Activated naive CD4-positive, alpha-beta T cell treated with anti-CD3 and anti-CD28 coated beads, Interleukin-2, amount 10 ng/mL, durations not matched to agents 7 days and 5 days (primary cell): ENCODE measurements at regions not wholly inside any gene's neighbourhood (a gene's known extent, or its start where the extent isn't known, plus 50 kb on each side); places are given as distances from the start of the nearest gene placed in this dataset.

Experiments
- CTCF ChIA-PET: fragments of 350-600 bp; sonication (Branson Sonifier 250); formaldehyde crosslinking; loops from one replicate; lab custom pipeline; 2021; ENCODE audit warnings: antibody characterized with exemption; lab: Charles Lee
- DNase-seq: peaks from one replicate; pipeline ENCODE4 v3.0.0-alpha.2; 2020
- H3K27ac Mint-ChIP-seq: one replicate; pipeline ENCODE4 v1.8.0; 2021; ENCODE audit warnings: mild to moderate bottlenecking, moderate library complexity, mixed read lengths
- H3K27me3 Mint-ChIP-seq: one replicate; pipeline ENCODE4 v1.8.0; 2021; ENCODE audit warnings: mild to moderate bottlenecking, mixed read lengths
- H3K36me3 Mint-ChIP-seq: one replicate; pipeline ENCODE4 v1.8.0; 2021; ENCODE audit warnings: mixed read lengths
- H3K4me1 Mint-ChIP-seq: one replicate; pipeline ENCODE4 v1.8.0; 2021; ENCODE audit warnings: mixed read lengths
- H3K4me3 Mint-ChIP-seq: one replicate; pipeline ENCODE4 v1.8.0; 2021; ENCODE audit warnings: mild to moderate bottlenecking, moderate library complexity, mixed read lengths
- H3K9me3 Mint-ChIP-seq: one replicate; pipeline ENCODE4 v1.8.0; 2021; ENCODE audit warnings: mixed read lengths

GRCh38 chr4:146998157-146998556, 52.5 kb upstream of the TTC29 start:
- Mint-ChIP-seq H3K4me1 (no peaks in the 10 kb centered on the region), H3K9me3 (peaks cover 3% of the 10 kb centered on the region), H3K27me3 (no peaks in the 10 kb centered on the region), H3K36me3 (no peaks in the 10 kb centered on the region), H3K4me3 (no peak overlapping the region), H3K27ac (no peak overlapping the region)
- CTCF ChIA-PET = no interaction called here
- DNase-seq = no peak

DNA sequence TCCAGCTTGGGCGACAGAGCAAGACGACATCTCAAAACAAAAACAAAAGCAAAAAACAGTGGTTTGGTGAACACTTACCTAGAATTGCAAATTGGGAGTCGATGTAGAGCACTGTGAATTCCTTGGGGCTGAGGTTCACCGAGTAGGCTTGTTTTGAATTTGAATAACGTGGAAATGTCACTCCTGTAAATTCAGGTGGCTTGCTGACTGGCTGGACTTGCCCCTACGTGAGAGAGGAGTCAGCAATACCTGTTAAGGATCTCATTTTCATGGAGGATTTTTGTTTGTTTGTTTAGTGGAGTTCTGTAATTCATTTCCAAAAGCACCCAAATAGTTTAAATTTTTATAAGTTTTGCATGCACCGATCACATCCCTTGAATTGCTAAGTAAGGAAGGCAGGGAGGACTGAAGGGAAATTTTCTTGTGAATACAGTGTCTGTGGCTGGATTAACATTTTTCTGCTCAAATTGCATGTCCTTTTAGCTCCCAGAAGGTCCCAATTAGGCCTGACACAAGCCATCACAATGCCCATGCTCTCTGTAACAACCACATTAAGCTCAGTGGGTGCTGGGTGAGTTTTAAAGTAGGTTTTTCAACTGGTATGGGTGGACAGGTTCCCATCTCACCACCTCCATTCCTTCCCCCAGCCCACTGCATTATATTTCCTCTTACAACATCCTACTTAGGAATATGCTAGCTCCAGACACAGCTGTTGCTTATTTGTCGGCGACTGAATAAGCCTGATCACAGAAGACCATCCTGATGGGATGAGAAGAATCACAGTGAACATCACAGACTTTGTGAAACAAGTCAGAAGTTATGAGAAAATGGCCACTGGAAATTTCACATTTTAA, 58.5 kb upstream of the TTC29 start:
- no peaks in the 10 kb centered on the region for H3K4me1 Mint-ChIP-seq
- CTCF ChIA-PET = interaction anchor here (1.3 kb wide), 1 partner anchor 15 kb away, joined by 5 read pairs; no protein-coding TSS in a partner anchor

DNA sequence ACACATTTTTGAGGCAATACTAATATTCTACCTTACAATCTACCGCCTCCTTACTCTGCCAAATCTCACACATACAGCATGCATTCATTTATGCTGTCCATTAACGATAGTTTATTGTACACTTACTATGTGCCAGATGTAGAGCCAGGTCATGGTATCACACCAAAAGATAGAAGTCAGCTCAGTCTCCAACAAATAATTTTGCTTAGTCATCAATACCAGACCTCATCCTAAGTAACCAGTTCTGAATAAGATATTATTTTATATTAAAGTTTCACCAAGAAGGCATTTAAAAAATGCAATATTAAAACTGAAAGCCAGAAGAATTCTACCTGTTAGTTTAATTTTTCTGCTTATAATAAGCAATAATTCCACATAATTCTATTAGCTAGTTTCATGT, 60.6 kb upstream of the TTC29 start:
- no peaks in the 10 kb centered on the region for H3K27me3 Mint-ChIP-seq
- DNase-seq = no peak
- CTCF ChIA-PET = no interaction called here
- H3K27ac Mint-ChIP-seq = no peak overlapping the region
- H3K9me3 Mint-ChIP-seq = no peaks in the 10 kb centered on the region
- no peaks in the 10 kb centered on the region for H3K4me1 Mint-ChIP-seq
- H3K4me3 Mint-ChIP-seq = no peak overlapping the region
- no peaks in the 10 kb centered on the region for H3K36me3 Mint-ChIP-seq

More for the DNA sequence above, 58.5 kb upstream of the TTC29 start:
- H3K27ac Mint-ChIP-seq = no peak overlapping the region
- H3K4me3 Mint-ChIP-seq = no peak overlapping the region
- no peak for DNase-seq
- no peaks in the 10 kb centered on the region for H3K27me3 Mint-ChIP-seq
- H3K36me3 Mint-ChIP-seq = no peaks in the 10 kb centered on the region
- H3K9me3 Mint-ChIP-seq = no peaks in the 10 kb centered on the region

- CTCF ChIA-PET = interaction anchor here (1.9 kb wide), 1 partner anchor 9 kb away, joined by 8 read pairs; no protein-coding TSS in a partner anchor
- no peak overlapping the region for H3K4me3 Mint-ChIP-seq
Measured at GRCh38 chr4:147009875-147010274, 64.2 kb upstream of the TTC29 start.

DNA sequence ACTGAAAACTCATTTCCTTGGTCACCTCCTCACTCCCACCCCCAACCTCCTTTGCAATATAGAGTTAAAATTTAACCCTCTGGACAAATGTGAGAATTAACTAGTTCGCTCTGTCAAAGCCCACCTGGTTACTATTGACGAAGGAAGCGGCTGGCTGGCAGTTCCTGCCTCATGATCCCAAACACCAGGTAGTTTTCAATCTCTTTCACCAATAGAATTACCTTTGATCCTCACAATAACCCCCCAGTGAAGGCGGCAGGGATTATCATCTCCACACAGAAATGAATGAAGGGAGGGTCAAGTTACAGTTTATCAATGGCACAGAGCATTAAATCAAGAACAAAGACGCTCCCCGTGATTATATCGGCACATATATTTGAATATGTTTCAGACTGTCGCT, 65.7 kb upstream of the TTC29 start:
- H3K27ac Mint-ChIP-seq = no peak overlapping the region
- H3K36me3 Mint-ChIP-seq = no peaks in the 10 kb centered on the region
- CTCF ChIA-PET = no interaction called here
- no peak for DNase-seq
- no peaks in the 10 kb centered on the region for H3K4me1 Mint-ChIP-seq
- H3K9me3 Mint-ChIP-seq = no peaks in the 10 kb centered on the region
- H3K4me3 Mint-ChIP-seq = no peak overlapping the region
- no peaks in the 10 kb centered on the region for H3K27me3 Mint-ChIP-seq

More at GRCh38 chr4:147009875-147010274, 64.2 kb upstream of the TTC29 start:
- Mint-ChIP-seq H3K9me3 (no peaks in the 10 kb centered on the region), H3K27me3 (no peaks in the 10 kb centered on the region), H3K36me3 (no peaks in the 10 kb centered on the region), H3K4me1 (no peaks in the 10 kb centered on the region), H3K27ac (no peak overlapping the region)
- no peak for DNase-seq

GRCh38 chr4:147012059-147012707, 66.5 kb upstream of the TTC29 start:
- no peaks in the 10 kb centered on the region for H3K9me3 Mint-ChIP-seq
- no peaks in the 10 kb centered on the region for H3K4me1 Mint-ChIP-seq
- DNase-seq = no peak
- H3K27ac Mint-ChIP-seq = no peak overlapping the region
- no peaks in the 10 kb centered on the region for H3K27me3 Mint-ChIP-seq
- no peaks in the 10 kb centered on the region for H3K36me3 Mint-ChIP-seq
- no peak overlapping the region for H3K4me3 Mint-ChIP-seq
- CTCF ChIA-PET = no interaction called here

GRCh38 chr4:147014946-147015345, 69.3 kb upstream of the TTC29 start:
- Mint-ChIP-seq H3K4me1 (no peaks in the 10 kb centered on the region), H3K36me3 (no peaks in the 10 kb centered on the region)

DNA sequence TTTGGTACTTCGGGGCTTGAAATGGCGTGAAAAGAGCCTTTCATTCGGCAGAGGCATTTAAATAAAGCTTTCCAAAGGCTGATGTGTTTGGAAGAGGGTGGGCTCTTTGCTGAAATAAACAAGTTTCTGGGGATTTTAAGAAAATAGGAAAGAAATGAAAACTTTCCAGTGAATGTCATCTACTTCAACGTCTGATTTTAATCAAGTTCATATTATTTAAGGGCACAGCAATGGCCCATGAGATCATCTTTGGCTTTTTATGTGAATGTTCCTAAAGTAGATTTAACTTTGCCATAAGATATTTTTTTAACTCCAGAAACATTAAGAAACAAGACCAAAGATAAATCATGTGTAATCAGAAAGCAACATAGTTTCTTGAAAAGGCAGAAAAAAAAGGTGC, 69.8 kb upstream of the TTC29 start:
- Mint-ChIP-seq H3K27me3 (no peaks in the 10 kb centered on the region), H3K4me1 (no peaks in the 10 kb centered on the region), H3K27ac (no peak overlapping the region), H3K4me3 (no peak overlapping the region), H3K9me3 (no peaks in the 10 kb centered on the region), H3K36me3 (no peaks in the 10 kb centered on the region)
- CTCF ChIA-PET = no interaction called here
- no peak for DNase-seq

More at GRCh38 chr4:147014946-147015345, 69.3 kb upstream of the TTC29 start:
- Mint-ChIP-seq H3K4me3 (no peak overlapping the region), H3K27me3 (no peaks in the 10 kb centered on the region), H3K27ac (no peak overlapping the region), H3K9me3 (no peaks in the 10 kb centered on the region)
- DNase-seq = no peak
- CTCF ChIA-PET = interaction anchor here (1.3 kb wide), 1 partner anchor 84 kb away, joined by 3 read pairs; no protein-coding TSS in a partner anchor

DNA sequence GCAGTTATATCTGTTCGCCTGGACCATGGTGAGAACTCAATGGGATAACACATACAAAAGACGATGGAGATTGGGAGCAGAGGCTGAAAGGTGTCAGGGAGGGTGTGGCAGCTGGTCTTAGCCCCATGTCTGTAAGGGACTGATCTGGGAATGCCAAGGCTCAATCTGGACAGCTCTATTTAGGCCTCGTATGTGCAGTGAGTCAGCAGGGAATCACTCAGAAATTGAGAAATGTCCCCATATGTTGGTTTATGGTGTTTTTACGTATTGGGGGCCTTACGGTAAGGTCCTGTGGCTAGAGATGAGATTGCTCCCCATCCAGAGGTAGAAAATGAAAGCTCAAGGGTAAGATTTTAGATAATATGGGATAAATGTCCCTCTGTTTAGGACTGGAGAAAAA, 71.4 kb upstream of the TTC29 start:
- Mint-ChIP-seq H3K4me3 (no peak overlapping the region), H3K27me3 (no peaks in the 10 kb centered on the region), H3K9me3 (no peaks in the 10 kb centered on the region), H3K36me3 (no peaks in the 10 kb centered on the region), H3K27ac (no peak overlapping the region), H3K4me1 (no peaks in the 10 kb centered on the region)
- no peak for DNase-seq
- CTCF ChIA-PET = interaction anchor here (0.6 to 6.2 kb wide), 3 partner anchors 7 to 1500 kb away, joined by 3 to 86 read pairs (median 8); no protein-coding TSS in a partner anchor

DNA sequence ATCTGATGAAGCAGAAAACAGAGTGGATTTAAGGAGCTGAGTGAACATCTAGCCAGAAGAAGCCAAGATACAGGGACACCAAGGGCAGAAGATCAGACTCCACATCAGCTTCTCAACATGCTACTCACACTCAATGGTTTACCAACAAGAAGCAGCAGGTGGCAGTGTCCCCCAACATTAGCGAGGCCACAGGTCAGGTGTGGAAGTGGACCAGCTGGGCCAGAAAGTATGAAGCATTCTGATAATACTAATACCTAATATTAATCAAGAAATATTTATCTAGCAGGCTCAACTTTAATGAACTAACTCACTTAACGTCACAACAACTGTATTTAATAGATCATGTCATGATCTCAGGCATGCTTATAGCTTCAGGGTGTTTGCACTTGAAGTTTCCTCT, 73.4 kb upstream of the TTC29 start:
- Mint-ChIP-seq H3K4me3 (no peak overlapping the region), H3K27ac (no peak overlapping the region), H3K36me3 (no peaks in the 10 kb centered on the region), H3K27me3 (no peaks in the 10 kb centered on the region), H3K9me3 (no peaks in the 10 kb centered on the region), H3K4me1 (no peaks in the 10 kb centered on the region)
- CTCF ChIA-PET = interaction anchor here (0.6 to 6.2 kb wide), 10 partner anchors 9 to 787 kb away, joined by 3 to 86 read pairs (median 5); no protein-coding TSS in a partner anchor
- peak; percentile 67 for DNase-seq

GRCh38 chr4:147020456-147020855, 74.8 kb upstream of the TTC29 start:
- H3K9me3 Mint-ChIP-seq = no peaks in the 10 kb centered on the region

DNA sequence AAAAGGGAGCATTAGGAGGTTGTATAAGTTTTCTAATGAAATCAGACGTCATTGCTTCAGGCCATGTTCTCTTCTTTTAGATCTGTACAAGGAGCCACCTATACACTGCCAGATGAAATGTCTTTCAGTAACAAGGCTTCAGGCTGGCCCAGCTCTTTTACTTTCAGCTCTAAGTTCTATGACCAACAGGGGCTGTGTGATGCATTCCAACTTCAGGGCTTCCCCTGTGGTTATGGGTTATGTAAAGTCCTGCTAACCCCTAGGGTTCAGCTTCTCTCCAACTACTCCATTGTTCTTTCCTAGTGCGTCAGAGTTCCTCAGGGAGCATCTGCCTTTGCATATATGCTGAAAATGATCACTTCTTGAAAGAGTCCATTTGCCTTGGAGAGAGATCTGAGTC, 79.4 kb upstream of the TTC29 start:
- no peak overlapping the region for H3K27ac Mint-ChIP-seq
- CTCF ChIA-PET = interaction anchor here (1.0 kb wide), 1 partner anchor 72 kb away, joined by 4 read pairs; no protein-coding TSS in a partner anchor
- no peaks in the 10 kb centered on the region for H3K27me3 Mint-ChIP-seq
- H3K4me1 Mint-ChIP-seq = no peaks in the 10 kb centered on the region
- H3K9me3 Mint-ChIP-seq = no peaks in the 10 kb centered on the region
- H3K4me3 Mint-ChIP-seq = no peak overlapping the region
- H3K36me3 Mint-ChIP-seq = no peaks in the 10 kb centered on the region
- DNase-seq = no peak

More at GRCh38 chr4:147020456-147020855, 74.8 kb upstream of the TTC29 start:
- H3K4me1 Mint-ChIP-seq = no peaks in the 10 kb centered on the region
- no peaks in the 10 kb centered on the region for H3K36me3 Mint-ChIP-seq
- CTCF ChIA-PET = interaction anchor here (0.8 to 6.2 kb wide), 3 partner anchors 74 to 569 kb away, joined by 3 to 86 read pairs (median 3); no protein-coding TSS in a partner anchor
- H3K4me3 Mint-ChIP-seq = no peak overlapping the region
- no peak overlapping the region for H3K27ac Mint-ChIP-seq
- no peaks in the 10 kb centered on the region for H3K27me3 Mint-ChIP-seq
- no peak for DNase-seq

DNA sequence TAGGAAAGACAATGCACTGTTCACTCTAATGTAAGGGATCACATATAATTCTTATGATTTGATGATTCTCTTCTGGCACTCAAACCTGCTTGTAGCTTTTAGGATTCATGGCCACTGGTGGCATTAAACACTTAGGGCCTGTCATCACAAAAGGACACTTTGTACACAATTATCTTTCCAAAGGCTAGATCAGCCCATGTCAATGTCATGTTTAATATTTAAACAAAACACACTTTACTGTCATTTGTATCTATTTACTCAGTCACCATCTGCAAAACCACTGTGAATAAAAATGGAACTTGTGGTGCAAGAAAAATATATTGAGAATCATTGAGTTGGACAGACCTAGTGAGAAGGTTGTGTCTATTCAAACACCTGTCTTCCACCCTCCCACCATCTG, 83.6 kb upstream of the TTC29 start:
- Mint-ChIP-seq H3K9me3 (no peaks in the 10 kb centered on the region), H3K4me3 (no peak overlapping the region), H3K4me1 (no peaks in the 10 kb centered on the region), H3K27ac (no peak overlapping the region), H3K27me3 (no peaks in the 10 kb centered on the region), H3K36me3 (no peaks in the 10 kb centered on the region)
- CTCF ChIA-PET = interaction anchor here (1.5 kb wide), 1 partner anchor 68 kb away, joined by 6 read pairs; no protein-coding TSS in a partner anchor
- no peak for DNase-seq

DNA sequence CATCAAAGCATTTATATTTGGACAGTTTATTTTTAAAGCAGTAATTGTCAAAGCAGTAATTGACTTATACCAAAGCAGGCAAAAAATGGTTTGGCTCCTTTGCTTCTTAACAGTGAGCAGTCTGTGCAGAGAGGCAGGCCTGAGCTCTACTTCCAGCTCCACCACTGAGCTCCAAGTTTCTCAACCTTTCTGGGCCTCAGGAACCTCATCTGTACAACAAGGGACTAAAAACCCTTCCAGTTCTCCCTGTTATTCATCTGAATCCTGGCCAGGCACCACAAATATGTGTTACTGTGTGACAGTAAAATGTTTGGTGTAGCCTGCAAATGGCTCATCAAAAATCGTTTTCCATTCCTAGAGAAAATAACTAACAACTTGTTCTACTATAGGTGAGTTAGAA, 88.7 kb upstream of the TTC29 start:
- Mint-ChIP-seq H3K27ac (no peak overlapping the region), H3K9me3 (no peaks in the 10 kb centered on the region), H3K4me3 (no peak overlapping the region), H3K4me1 (no peaks in the 10 kb centered on the region), H3K36me3 (no peaks in the 10 kb centered on the region), H3K27me3 (peaks cover 7% of the 10 kb centered on the region)
- no peak for DNase-seq
- CTCF ChIA-PET = no interaction called here
